HG02798 (cell line): ENCODE measurements at regions not wholly inside any gene's neighbourhood (a gene's known extent, or its start where the extent isn't known, plus 50 kb on each side); places are given as distances from the start of the nearest gene placed in this dataset.
"Not testable (repeated sequence)": the region's sequence is repeated elsewhere in the genome, so short reads cannot be mapped to it uniquely, and the experiment has no call there.

Experiments
- ATAC-seq: cut with Tn5 transposase; IDR thresholded peaks from one replicate; pipeline ENCODE4 v1.9.1; 2021; ENCODE audit warnings: mild to moderate bottlenecking; ENCODE audit not compliant: unreplicated experiment, poor library complexity

DNA sequence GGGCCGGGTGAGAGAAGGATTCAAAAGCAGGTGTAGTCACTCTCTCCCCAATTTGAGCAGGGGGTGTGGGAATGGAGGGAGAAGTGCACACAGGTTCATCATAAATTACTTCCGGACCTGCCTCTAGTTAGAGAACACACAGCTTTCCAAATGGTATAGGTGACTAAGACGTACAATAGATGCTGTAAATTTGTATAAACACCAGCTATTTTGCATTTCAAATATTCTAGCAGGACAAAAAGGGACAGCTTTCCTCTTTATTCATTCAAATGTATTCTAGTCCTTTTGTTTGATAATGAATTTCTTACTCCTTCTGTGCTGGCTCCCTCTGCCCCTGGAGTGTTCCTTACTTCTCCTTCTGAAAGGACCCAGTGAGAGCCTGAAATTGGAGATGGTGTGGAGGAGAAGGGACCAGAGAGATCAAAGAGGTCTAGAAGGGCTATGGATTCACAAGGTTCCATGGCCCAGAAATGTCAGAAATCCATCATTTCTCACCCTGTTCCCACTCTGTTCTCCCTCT is 53.2 kb upstream of the SH3BP4 start:
- ATAC-seq: no peak

DNA sequence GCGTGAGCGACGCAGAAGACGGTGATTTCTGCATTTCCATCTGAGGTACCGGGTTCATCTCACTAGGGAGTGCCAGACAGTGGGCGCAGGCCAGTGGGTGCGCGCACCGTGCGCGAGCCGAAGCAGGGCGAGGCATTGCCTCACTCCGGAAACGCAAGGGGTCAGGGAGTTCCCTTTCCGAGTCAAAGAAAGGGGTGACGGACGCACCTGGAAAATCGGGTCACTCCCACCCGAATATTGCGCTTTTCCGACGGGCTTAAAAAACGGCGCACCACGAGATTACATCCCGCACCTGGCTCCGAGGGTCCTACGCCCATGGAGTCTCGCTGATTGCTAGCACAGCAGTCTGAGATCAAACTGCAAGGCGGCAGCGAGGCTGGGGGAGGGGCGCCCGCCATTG is 63.4 kb upstream of the SH3BP4 start:
- ATAC-seq: not testable (repeated sequence)

DNA sequence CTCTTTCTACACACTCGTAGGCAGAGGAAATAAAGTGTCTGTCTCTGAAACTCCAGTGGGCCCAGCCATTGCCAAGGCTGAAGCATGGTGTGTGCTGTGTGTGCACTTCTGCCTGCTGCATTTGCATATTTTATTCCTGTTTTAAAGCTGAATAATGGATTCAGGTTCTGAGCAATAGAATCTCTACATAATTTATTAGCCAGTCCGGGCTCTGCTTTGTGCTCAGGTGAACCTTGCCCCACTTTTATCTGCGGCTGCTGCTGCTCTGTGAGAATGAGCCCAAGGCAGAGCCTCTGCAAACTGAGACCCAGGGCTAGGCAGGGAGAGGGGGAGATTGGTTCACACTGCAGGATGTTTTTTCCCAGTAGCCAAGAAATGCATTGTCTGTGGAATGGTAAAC is 64.6 kb upstream of the SH3BP4 start:
- no peak for ATAC-seq

DNA sequence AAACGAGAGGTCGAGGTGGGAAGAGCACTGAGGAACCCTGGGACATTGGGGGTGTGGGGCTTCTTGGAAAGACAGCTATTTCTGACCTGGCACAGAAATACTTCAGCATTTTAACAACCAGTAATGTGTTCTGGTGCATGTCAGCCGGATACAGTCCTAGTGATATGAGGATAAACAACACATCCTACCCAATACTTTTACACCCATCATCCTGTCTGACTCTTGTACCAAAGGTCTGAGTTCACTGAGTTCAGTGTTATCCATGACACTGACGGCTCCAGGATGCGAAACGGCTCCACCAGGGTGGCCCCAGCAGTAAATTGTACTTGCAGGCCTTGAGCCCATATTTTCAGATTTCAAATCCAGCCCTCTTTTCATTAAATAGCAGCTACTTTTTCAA is 65.9 kb upstream of the SH3BP4 start:
- ATAC-seq: no peak

DNA sequence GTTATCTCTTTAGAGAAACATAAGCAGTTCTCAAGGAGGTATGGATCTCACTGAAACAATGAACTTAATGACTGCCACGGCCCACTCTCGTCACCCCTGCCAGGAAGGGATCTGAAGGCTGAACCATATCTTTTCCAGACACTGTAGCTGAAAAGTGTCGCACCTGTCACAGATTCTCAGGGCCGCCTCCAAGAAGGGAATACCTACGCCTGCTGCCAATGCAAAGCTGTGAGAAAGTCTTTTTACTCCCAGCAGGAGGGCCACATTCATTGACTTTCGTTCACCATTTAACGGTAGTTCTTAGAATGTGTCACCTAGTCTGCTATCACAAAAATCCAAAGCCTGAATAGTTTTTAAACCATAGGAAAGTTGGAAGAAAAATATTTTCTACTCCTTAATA is 66.7 kb upstream of the SH3BP4 start:
- no peak for ATAC-seq

DNA sequence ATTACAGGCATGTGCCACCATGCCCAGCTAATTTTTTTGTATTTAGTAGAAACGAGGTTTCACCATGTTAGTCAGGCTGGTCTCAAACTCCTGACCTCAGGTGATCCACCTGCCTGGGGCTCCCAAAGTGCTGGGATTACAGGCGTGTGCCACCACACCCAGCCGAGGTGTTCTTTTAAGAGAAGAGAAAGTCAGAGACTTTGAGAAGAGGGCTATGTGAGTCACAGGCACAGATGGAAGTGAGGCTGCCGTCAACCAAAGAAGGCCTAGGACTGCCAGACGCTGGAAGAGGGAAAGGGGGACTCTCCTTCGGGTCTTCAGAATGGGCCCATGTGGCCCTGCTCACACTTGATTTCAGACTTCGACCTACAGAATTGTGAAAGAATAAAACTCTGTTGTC is 67.2 kb upstream of the SH3BP4 start:
- ATAC-seq: no peak

DNA sequence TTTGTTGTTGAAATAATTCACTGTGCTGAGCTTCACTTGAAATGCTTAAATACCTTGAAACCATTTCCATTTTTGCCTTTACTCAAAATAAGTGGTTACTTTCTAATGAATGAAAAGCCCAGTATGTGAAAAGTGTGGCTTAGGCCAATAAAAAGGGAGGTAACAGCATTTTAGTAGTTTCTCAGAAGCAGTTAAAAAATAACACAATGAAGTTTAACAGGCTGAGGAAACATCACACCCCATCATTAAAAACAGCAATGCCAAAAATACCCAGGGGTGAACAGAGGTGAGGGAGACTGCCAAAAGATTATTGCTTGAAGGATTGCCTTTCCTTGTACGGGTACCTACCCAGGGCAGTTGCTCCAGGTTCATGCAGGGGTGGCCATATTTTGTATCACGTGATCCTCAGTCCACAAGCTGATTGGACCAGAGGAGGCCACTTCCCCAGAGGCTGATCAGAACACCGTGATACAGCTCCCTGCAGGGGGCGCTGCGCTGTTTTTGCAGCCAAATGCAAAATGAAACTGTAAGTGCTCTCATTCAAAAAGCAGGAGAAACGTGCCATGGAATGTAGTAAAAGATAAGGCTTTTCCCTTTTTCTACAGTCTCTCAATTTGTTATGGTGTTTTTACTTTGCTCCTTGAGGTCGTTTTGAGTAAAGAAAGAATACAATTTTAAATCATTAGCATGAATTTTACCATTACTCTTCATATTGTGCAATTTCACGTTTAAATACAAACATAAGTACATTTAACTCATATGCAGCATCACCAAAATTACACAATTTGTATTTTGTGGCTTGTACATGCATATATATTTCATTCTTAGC is 70.2 kb upstream of the SH3BP4 start:
- ATAC-seq: no peak

DNA sequence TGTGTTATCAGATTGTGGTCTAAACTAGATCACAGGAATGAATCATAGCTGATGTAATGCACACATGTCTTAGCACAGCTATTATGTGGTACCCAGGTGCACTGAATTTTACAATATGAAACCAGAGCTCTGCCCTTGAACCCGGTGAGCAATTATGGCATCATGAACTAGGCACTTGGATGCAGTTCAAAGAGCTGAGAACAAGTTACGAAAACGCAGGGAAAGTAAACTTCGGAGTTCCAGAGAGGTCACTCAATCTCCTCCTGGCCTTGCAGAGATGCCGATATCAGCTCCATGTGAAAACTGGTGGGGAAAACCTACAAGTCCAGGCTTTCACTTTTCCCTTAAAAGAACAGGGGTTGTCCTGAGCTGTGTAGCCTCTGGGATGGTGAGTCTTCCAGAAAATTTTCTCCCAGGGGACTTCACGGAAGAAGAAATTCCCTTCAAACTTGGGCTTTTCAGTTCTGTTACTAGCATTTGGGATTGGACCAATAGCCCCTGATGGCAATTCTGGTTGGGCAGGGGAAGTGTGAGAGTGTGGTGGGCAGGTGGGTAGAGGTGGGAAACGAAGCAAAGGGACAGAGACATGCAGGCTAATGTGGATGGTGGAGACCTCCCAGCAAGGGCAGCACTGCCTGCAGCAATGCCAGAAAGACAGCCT is 71.1 kb upstream of the SH3BP4 start:
- ATAC-seq: no peak

DNA sequence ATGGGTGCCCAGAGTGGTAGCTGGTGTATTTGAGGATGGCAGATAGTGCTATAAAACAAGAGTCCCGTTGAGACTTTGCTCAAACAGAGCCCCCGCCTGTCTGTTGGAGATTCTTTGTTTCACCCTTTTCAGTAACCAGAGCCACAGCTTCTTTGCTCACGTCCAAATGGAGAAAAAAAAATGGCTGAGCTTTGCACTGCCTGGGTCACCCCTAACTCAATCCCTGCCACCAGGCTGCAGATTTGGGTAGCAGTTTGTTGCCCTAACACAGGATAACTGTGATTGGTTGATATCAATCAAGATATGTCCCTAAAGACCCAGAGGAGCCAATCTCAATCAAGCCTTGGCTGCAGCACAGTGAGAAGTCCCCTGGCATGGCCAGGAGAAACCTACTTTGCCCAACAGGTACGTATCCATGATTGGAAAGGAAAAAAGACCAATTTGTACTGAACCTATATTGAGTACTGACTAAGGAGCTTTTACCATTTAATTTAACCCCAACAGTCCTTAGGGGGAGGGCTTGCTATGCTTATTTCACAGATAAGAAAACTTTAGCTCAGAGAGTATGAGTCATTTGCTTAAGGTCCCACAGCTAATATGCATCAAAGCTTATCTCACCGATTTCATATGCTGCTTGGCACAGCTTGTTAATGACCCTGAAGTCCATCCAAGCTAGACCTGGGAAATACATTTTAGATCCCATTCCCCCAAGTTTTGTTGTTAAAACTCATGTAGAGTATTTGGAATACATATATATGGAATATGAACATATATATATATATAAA is 72.0 kb upstream of the SH3BP4 start:
- no peak for ATAC-seq

DNA sequence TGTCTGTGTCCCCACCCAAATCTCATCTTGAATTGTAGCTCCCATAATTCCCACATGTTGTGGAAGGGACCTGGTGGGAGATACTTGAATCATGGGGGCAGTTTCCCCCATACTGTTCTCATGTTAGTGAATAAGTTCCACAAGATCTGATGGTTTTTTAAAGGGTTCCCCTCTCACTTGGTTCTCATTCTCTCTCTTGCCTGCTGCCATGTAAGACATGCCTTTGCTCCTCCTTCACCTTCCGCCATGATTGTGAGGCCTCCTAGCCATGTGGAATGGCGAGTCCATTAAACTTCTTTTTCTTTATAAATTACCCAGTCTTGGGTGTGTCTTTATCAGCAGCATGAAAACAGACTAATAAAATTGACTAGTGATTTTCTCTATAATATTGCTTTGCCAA is 75.2 kb upstream of the SH3BP4 start:
- not testable (repeated sequence) for ATAC-seq

DNA sequence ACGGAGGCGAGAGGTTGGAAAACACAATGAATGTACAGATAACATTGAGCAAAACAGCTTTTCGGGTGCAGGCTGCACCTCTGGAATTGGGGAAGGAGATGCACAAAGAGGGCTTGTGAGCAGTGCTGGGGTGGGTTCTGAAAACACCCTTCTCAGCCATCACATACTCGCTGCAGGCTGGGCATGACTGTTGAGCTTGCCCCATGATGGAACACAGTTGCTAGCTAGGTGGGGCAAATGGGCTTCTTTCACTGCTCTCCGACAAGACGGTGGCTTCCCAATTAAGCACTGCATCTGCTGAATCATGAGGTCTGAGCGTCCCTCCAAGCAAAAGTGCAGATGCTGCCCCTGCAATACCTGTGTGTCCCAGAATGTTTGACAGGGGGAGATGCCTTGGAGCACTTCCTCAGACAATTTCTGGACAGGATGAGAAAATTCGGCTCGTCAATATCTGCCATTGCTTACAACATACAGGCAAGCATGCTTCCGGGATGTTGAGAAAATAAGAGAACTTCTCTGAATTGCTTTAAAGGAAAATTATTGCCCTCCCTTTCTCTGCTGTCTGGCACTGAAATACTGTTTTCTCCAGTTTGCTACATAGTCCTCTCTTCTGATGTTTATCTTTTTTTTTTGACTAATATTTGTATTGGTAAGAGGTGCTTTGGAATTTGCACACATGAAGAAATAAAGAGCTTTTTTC is 77.3 kb upstream of the SH3BP4 start:
- no peak for ATAC-seq

DNA sequence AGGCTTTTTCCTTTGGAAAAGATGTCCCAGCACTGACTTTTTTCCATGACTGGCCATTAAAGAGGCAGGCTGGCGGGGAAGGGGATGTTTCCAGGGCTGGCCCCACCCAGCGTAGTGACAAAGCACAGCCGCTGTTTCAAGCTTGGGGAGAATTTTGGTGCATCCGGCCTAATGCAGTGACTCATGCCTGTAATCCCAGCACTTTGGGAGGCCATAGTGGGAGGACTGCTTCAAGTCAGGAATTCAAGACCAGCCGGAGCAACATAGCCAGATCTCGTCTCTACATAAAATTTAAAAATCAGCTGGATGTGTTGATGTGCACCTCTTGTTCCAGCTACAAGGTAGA is 78.0 kb upstream of the SH3BP4 start:
- no peak for ATAC-seq

DNA sequence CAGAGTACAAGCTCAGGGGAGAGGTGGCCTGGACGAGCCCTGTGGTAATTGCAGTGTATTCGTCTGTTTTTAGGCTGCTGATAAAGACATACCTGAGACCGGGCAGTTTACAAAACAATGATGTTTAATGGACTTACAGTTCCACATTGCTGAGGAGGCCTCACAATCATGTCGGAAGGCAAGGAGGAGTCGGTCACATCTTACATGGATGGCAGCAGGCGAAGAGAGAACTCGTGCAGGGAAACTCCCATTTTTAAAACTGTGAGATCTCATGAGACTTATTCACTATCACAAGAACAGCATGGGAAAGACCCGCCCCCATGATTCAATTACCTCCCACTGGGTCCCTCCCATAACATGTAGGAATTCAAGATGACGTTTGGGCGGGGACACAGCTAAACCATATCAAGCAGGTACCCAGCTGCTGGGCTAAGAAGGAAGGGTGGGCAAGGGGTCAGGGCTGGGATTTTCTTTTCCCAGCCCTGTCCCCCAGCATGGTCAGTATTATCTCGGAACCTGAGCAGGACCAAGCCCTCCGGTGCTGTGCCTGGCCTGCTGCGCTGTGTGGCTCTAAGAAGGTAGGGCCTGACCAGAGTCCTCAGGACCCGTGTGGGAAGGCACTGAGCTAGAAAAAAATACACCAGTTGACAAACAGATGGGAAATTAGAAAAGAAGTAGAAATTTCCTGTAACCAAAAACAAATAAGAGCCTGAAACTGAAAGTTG is 78.6 kb upstream of the SH3BP4 start:
- no peak for ATAC-seq

DNA sequence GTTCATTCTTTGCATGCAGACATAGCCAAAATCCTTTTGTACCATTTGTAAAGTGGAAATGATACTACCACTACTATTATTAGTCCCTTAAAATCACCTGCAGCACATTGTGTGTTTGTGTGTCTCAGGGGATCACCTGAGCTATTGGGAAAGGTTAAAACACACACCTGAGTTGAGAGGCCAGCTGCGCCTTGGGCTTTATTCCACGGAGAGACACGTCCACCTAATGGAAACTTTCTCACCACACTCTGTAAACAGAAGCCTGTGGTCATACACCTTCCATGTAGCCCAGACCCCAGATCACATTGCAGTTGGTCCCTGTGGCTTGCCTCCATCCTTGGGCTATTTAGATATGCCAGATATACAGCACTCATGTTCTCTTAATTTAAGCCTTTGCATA is 81.8 kb upstream of the SH3BP4 start:
- no peak for ATAC-seq

DNA sequence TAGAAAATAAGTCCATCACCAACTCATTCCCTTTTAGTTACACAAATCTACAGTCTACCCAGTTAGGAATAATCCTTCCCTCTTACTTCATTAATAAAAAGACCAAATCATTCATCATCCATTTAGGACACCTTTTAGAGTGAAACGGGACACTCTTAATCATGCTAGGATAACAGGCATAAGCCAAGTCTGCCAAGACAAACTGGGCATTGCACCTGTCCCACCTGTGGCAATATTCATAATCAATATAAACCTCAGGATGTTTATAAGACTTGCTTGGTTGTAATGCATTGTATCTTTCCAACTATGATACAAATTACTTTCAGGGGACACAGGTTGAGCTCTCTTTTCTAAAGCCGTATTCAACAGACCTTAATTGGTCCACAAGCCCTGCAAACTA is 82.7 kb upstream of the SH3BP4 start:
- no peak for ATAC-seq

DNA sequence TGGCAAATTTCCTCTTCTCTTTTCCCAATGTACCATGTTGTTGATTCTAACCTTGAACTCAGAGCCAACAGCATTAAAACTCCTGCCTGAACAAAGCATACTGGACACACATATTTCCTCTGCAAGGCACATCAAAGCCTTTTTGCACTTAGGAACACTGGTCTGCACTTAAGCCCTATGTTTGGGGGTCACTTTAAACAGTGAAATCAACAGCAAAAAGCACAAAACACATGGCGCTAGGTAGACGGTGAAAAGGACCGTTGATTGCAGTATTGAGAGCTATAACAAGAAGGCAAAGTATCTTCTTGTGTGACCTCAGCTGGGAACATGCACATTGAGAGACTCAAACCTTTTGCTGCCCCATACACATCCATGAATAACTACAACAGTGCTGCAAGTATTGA is 83.9 kb upstream of the SH3BP4 start:
- no peak for ATAC-seq

DNA sequence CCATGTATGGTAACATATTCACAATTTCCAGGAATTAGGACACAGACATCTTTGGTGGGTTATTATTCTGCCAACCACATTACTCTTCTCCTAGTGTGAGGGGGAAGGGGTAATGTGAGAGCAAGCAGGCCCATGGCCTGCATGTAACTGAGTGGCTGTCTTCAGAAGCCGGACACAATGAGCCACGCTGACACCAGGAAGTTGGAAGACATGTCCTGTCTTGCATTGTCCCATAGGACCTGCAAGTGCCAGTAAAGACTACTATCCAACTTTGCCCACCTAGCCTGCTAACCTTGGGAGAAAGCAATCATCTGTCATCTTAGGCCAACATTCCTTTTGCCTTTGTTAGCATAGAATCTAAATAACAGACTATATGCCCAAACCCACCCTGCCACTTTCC is 86.2 kb upstream of the SH3BP4 start:
- ATAC-seq: no peak

DNA sequence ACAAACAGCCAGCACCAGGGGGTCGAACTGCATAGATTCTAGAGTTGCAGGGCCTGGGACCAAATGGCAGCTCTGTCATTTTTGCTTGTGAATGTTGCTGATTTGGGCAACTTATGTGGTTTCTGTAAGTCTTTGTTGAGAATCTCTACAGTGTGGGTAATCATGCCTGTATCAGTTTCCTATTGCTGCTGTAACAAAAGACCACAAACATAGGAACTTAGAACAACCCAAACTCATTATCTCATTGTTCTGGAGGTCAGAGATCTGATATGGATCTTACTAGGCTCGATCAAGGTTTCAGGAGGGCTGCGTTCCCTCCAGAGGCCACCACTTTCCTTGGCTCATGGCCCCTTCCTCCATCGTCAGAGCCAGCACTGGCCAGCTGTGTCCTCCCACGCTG is 86.8 kb upstream of the SH3BP4 start:
- ATAC-seq: no peak

DNA sequence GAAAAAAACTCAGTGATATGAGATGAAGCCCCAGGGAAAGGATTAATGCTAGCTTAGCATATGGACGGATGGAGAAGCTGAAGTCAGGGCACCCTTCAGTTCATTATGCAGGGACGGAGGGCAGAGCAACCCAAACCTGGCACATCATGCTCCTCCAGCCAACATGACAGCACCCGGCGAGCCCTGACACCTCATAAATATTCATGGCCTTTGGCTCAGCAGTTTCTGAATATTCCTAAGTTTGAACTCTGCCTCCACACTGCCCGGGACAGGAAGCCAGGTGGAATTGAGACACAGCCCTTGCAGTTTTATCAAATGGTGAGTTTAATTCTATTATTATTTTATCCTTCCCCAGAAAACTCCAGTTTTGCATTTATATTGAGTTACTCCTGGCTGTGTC is 87.3 kb upstream of the SH3BP4 start:
- ATAC-seq: no peak
